GM21360 (cell line): ENCODE measurements at regions not wholly inside any gene's neighbourhood (a gene's known extent, or its start where the extent isn't known, plus 50 kb on each side); places are given as distances from the start of the nearest gene placed in this dataset.
"Not testable (repeated sequence)": the region's sequence is repeated elsewhere in the genome, so short reads cannot be mapped to it uniquely, and the experiment has no call there.

Experiments
- ATAC-seq: cut with Tn5 transposase; IDR thresholded peaks from one replicate; pipeline ENCODE4 v1.9.1; 2021; ENCODE audit warnings: mild to moderate bottlenecking, moderate library complexity; ENCODE audit not compliant: unreplicated experiment

- ATAC-seq, result no peak
Observed at GRCh38 chr1:190809312-190809711, 331.6 kb upstream of the BRINP3 start.

- ATAC-seq, result no peak
Observed at GRCh38 chr1:190812996-190813395, 335.3 kb upstream of the BRINP3 start.

GRCh38 chr1:190832511-190832910 lies 354.8 kb upstream of the BRINP3 start:
- ATAC-seq, result no peak

DNA sequence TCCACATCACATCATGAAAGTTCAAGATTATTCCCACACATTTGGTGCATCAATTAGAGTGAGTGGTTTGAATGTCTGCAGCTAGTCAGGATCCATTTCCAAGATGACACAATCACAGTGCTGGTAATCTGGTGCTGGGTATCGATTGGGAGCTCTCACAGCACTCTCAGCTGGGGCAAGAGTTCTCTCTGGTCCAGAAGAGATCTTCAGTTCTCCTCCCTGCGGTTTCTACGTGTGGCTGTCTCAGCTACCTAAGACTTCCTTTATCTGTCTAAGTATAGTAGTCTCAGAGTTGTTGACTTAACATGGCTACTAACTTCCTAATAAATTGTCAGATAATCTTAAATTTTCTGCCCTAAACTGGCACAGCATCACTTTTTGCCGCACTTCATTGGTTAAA lies 358.0 kb upstream of the BRINP3 start:
- no peak for ATAC-seq

- ATAC-seq, result not testable (repeated sequence)
Observed at GRCh38 chr1:190837200-190837599, 359.5 kb upstream of the BRINP3 start.

- no peak for ATAC-seq
Observed at GRCh38 chr1:190837888-190838287, 360.2 kb upstream of the BRINP3 start.

GRCh38 chr1:190847166-190847565 lies 369.5 kb upstream of the BRINP3 start:
- no peak for ATAC-seq

- no peak for ATAC-seq
Observed at GRCh38 chr1:190849346-190849745, 371.7 kb upstream of the BRINP3 start.

- ATAC-seq, result no peak
Observed at GRCh38 chr1:190852611-190853010, 374.9 kb upstream of the BRINP3 start.

DNA sequence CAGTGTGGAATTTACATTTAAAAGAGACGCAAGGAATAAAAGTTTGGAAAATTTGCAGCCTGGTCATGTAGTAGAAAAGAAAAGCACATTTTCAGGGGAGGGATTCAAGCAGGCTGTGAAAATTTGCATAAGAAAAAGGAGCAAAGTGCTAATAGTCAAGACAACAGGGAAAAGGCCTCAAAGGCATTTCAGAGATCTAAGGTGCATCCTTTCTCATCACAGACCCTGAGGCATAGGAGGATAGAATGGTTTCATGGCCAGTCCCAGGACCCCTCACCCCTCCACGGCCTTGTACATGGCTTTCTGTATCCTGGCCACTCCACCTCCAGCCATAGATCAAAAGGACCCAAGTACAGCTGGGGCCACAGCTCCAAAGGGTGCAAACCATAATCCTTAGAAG lies 380.5 kb upstream of the BRINP3 start:
- ATAC-seq, result no peak

DNA sequence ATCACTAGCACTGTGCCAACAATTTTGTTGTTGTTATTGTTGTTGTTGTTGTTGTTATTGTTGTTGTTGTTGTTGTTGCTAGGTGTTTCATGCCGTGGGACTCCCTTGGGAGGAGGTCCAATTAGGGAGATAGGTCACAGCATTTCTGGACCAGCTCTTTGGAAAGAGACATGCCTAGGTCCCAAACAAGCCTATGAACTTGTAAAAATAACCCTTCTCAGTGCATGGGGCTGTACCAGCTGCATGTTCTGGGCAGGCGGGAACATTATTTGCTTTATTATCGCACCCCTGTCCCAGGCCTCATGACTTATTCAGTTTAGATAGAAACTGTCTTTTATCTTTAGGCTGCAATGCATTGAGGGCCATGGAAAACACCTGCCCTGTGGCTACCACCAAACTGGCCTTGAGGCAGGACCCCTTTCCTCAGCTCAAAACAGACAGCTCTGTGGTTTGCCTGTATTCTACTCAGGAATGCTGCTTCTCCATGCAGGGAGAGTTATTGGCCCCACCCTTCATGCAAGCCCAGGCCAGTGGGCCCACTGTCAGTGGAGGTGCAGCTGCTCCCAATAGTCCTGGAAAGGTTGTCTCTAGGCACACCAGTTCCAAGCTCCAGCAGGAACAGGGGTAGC lies 386.5 kb upstream of the BRINP3 start:
- ATAC-seq, result no peak

DNA sequence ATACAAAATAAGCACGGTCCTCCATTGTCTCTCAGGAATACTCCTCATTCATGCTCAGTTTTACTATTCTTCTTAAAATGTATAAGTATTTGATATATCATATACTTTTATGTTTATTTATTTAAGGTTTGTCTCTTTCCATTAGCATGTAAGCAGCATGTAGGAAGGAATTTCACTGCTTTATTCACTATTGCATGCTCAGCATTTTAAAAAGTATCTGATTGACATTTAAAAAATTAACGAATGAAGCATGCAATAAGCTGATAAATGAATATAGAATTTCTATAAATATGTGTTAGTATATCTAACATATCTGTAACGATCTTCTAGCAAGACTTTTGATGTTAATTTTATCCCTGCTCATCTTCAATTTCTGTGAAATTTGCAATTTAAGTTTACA lies 402.7 kb upstream of the BRINP3 start:
- no peak for ATAC-seq

DNA sequence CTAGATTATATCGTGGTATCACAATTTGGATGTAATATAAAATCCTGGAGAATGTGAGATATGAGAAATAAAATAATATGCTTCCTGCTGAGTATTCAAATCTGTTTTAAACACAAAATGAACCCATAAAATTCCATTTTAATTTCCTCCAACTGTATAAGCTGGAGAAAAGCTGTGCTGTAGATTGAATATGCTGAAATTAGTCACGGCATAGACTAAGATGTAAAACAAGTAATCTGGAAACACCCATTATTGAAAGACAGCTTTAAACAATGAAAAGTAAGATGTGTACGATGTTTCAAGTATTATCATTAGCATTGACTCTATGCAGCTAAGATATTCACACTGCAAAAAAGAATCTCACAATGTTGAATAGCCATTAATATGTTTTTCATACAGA lies 403.4 kb upstream of the BRINP3 start:
- ATAC-seq, result no peak

DNA sequence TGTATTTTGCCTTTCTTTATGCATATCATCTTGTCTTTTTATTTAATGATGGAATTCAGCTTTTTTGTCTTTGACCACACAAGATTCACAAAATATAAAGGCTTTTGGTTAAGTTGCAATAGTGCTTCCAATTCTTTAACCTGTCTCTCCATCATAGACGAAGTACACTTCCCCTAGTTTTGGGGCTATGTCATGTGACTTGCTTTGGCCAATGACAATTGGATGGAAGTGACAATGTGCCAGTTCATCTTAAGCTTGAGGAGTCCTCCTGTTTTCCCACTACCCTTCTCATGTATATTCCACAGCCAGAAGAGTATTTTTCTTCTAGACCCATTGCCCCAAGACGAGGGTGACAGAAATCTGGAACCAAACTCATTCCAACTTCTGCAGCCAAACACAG lies 419.6 kb upstream of the BRINP3 start:
- no peak for ATAC-seq

- ATAC-seq, result no peak
Observed at GRCh38 chr1:190904091-190904695, 426.5 kb upstream of the BRINP3 start.

DNA sequence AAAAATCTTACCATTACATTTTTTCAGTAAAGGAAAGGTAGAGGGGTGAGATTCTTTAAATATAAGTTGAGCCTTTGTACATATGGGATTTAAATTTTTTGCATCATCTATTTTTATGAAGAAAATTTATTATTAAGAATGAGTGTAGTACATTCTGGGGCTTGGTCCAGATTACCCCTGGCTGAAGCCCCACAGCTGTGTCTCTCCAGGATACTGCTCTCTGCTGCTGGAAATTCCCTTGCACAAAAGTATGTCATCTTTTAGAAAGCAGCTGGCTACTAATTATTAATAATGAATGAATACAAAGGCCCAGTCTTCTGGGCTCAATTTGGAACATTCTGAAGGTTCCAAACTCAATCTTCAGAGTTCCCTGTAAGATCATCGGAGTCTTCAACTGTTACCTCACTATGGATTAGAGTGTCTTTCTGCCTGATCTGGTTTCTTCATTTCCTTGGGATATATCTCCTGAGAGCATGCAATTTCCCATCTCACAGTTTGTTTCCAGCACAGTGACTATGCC lies 428.6 kb upstream of the BRINP3 start:
- no peak for ATAC-seq

DNA sequence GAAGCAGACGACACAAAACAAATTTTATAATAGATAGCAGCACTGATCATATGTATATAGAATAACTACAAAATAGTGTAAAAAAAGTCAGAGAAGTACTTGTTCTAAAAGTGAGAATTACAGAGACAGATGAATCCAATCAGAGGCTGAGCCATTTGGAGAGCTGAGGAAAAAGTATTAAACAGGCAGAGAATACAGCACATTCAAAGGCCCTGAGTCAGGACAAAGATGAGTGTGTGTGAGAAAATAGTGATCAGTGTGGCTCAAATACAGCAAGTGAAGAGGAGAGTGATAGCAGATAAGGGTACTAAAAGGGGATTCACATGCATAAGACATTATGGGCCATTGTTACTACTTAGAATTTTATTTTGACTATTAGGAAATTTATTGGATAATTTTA lies 430.6 kb upstream of the BRINP3 start:
- ATAC-seq, result no peak

GRCh38 chr1:190908691-190909090 lies 431.0 kb upstream of the BRINP3 start:
- no peak for ATAC-seq

- ATAC-seq, result no peak
Observed at GRCh38 chr1:190935925-190936324, 458.3 kb upstream of the BRINP3 start.

DNA sequence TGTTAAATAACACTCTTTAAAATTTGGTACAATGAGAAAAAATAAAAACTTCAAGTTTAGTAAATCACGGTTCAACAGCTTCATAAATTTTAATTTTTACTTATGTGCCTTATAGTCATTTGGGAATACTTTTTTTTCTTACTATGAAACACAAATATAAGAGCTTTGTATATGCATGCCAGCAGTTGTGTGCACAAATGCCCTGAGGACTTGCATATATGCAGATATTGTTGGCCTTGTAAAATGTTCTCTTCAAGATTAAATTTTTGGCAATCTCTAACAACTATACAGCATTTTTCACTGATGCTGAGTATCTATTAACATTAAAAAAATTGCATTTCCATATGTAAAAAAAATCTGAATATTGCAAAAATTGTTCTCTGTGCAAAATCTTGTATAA lies 458.7 kb upstream of the BRINP3 start:
- no peak for ATAC-seq

- ATAC-seq, result no peak
Observed at GRCh38 chr1:190940951-190941350, 463.3 kb upstream of the BRINP3 start.

DNA sequence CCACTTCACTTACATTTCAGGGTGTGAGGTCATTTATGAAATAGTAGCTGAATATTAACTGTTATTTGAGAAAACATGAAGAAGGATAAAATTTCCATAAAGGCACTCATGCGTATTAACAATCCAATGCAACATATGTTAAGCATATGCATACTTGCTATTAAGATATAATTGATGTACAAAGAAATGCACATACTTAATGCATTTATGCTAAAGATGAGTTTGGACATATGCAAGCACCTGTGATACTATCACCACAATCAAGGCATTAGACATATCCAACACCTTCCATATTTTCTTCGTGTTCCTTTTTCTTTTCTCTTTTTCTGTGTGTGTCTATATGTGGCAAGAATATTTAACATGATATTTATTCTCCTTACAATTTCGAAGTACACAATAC lies 464.8 kb upstream of the BRINP3 start:
- ATAC-seq, result no peak

DNA sequence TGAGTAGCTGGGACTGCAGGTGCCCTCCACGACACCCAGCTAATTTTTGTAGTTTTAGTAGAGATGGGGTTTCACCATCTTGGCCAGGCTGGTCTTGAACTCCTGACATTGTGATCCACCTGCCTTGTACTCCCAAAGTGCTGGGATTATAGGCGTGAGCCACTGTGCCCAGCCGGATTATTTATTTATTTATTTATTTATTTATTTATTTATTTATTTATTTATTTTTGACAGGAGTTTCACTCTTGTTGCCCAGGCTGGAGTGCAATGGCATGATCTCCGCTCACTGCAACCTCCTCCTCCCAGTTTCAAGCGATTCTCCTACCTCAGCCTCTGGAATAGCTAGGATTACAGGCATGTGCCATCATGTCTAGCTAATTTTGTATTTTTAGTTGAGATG lies 466.1 kb upstream of the BRINP3 start:
- ATAC-seq, result not testable (repeated sequence)
